AG08396 (cell line): ENCODE measurements at regions not wholly inside any gene's neighbourhood (a gene's known extent, or its start where the extent isn't known, plus 50 kb on each side); places are given as distances from the start of the nearest gene placed in this dataset.

Experiments used
- DNase-seq: peaks from one replicate; pipeline ENCODE4 v3.0.0; 2012; ENCODE audit warnings: low spot score, mixed read lengths

DNA sequence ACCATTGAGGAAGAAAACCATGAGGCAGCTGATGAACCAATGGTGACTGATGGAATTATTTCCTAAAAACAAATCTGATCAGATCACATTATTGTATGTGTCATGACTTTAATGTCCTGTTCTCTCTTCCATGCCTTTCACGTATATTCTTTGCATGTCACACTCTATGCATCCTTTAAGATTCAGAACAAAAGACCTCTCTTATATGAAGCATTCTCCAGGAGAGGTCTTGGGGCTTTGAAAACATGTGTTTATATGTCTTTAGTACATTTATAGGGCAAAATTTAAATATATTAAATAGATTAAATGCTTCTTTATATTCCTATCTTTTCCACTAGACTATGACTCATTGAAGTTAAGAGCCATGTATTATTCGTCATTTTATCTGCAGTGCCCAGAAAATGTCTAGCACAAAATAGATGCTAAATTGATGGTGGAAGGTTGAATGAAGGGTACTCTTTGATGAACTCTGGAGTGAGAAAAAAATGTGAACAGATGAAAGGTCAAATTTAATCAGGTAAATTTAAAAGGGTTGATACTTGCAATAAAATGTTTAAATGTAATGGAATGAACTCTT, 196.3 kb downstream of the PSAT1 start:
- DNase-seq: no peak

DNA sequence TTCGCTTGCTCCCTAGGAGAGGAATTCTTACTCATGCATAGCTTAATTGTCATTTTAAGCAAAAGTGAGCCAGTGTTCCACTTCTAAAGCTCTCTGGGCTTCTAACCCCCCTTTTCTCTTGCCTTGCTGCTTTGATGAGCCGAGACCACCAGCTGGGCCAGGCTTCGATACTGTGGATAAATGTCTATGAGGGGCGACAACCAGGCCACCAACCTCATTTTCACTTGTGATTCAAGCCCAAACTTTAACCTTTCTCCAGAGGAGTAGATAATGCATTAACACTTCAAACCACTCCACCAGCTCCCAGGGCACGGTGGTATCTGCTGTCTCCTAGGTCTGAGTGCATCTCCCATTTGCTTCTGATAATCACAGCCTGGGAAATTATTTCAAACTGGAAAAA, 205.6 kb downstream of the PSAT1 start:
- no peak for DNase-seq

DNA sequence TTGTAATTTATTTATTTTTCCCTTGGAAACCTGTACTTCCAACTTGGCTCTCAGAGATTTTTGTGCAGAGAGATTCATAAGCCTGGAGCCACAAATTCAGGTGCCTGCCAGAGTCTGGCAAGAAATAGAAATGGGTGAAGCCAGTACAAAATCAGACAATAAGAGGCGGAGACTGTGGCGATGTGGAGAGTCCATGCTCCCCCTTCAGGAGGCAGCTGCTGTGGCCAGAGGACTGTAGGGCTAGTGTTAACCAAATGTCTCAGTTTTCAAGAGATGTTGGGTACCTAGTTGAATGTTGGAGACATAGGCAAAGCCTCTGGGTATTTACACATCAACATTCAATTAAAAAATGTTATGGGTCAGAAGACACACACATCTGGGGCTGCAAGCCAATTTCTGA, 208.6 kb downstream of the PSAT1 start:
- DNase-seq: no peak

DNA sequence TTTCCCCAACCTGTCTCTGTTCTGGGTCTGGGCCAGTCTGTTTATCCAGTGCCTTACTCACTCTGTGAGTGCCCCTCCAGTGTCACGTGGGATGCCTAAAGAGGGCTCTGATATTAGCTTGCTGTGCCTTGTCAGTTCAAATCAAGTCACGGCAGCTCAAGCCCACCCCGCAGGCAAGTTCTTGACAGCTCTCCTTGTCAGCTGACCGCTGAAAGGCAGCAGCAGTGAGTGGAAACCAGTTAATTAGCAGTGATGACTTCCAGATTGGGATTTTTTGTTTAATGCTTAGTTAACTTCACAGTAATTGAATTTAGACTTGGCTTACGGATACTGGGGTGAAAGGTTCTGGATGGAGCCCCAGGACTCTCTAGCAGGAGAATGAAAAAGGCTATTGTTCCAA, 210.1 kb downstream of the PSAT1 start:
- no peak for DNase-seq

DNA sequence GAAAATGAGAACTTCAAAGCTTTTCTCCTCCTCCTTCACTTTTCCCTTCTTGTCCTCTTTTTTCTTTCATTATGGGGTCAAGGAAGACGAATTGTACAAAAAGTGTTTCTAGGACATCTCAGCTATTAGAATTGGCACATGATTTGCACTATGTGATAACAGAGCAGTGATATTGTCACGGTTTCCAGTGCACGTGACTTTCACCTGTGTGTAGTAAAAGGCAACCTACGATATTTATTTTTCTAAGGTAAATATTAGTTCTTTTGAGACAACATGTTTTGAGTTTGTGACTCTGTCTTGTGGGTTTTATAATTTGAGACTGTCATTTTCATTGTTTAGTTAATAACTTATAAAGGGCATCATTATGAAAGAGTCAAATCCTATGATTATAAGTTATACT, 213.1 kb downstream of the PSAT1 start:
- DNase-seq: no peak

DNA sequence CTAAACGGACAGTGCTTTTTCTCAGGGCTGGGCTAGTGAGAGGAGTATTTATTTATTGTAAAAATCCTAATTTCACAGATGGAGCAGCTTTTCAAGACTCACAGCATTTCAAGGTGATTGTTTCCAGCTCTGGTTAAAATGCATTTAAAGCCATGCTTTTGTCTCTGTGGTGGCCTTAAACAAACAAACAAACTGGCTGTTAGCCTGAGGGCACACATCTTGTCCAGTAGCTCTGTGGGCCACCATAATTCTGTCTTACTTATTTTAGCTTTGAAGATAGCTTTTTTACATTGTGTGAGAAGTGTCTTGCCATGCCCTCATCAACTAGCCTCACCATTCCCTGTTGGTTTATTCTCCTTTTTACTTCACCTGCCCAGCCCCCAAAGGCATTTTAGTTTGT, 218.2 kb downstream of the PSAT1 start:
- no peak for DNase-seq

DNA sequence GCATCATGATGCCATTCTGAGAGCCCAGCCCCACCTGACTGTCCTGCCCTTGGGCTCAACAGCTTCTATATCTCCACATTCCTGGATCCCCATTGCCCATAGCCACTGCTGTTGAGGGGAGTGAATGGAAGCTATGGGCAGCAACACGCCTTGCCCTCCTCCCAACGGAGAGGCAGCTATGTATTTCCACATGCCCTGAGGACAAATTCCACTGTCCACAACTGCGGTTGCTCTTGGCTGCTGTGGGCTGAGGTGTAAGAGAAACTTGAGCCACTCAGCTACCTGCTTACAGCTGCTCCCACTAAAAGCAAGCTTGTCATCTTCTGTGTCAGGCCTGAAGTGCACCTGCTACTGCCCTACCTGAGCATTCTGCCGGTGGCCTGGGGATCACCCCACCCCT, 222.9 kb downstream of the PSAT1 start:
- no peak for DNase-seq

DNA sequence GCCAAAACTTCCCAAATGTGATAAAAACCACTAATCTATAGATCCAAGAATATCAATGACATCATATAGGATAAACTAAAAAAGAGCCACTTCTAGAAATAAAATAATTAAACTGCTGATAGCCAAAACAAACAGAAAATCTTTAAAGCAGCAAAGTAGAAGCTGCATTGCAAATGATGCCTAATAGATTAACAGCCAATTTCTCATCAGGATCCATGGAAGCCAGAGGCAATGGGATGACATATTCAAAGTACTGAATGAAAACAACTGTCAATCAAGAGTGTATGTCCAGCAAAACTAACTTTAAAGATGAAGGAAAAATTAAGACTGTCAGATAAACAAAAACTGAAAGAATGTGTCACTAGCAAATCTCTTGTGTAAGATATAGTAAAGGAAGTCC, 224.8 kb downstream of the PSAT1 start:
- DNase-seq: no peak

DNA sequence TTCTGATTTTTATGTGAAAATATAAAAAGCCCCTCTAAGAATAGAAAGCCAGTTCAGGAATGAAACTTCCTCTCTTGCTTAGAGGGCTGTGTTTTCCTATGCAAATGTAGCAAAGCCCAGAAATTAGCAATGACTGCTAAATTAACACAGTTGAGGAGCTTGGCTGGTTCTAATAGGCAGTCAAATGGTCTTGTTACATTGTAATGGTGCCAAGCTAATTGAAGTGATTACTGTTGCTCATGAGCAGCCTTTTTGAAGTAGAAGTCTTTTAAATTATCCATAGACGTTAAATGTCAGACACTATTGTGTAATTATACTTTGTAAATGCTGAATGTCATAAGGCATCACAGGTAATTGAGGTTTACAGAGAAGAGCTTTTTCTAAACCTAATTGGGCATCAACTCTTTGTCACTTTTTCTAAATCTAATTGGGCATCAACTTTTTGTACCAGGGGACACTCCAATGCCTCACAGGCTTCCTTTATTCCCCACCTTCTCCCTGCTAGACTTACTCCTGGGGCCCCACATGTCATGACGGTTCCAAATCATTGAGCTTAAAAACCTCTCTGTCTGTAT, 229.1 kb downstream of the PSAT1 start:
- DNase-seq: no peak

DNA sequence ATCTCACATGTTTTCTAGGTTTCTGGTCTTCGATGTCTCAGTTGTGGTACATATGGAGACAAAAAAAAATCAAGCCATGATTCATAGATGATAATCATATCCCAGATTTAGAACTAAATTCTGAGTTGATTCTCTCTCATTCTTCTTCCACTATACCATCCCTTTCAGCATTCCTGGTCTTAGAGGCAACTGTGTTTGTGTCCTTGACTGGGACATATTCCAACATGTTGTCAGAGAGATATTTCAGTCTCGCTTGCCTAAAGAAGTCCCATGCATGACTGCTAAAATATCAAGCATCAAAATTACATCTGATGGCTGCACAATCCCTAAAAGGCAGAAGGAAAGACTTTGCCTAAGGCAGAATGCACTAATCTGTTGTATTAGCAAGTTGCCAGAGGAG, 236.6 kb downstream of the PSAT1 start:
- DNase-seq: no peak

DNA sequence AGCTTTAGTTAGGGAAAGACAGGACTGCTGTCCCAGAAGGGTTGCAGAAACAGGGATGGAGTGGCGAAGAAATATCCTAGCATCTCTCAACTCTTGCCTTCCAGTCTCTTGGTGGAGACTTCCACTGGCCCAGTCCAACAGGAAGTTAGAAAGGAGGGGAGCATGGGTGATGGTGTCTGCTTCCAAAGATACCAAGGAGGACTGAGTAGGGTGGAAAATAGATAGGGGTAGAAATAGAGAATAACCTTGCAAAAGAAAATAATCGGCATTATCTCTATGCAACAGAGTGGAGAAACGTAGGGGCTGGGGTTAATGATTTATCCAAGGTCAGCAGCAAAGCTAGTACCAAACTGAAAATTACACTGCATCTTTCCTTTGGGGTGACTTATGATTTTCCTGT, 242.3 kb downstream of the PSAT1 start:
- DNase-seq: no peak

DNA sequence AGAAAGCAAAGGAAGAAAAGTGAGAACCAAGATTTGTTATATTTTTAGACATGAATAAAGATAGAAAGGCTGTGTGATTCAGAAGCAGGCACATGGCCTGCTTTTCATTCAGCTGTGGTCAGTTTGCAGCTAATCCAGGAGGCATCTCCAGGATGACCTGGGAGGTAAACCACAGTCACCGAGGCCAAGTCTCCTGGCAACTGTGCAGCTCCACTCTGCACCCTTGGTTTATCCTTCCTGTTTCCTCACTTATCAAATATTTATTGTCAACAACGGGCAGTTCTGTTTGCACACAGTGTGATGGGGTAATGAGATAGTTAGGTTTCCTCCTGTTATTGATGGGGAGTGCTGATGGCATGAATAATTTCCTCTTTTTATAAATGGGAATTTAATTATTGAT, 243.0 kb downstream of the PSAT1 start:
- DNase-seq: peak; percentile 38

DNA sequence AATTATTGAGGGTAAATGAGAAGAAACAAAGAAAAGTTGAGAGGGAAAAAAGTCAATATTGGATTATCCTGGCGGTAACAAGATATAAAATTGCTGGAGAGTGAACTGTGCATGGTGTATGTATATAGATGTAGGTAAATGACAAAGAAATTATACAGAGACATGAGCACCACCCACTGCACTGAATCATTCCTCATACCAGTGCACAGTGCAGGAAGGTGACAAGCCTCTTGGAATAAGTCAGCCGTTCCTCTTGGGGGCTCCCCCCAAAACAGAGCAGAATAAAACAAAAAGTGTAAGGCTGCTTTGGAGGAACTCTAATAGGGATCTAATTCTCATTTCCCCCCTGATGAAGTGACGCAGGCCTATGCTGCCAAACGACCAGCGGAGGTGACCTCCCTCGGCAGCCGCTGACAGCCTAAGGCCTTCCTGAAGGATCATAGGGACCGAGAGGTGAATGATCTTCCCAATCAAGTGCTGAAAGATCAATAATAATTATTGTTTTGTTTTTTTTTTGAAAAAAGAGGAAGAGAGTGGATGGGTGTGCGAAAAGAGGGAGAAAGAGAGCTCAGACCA, 245.0 kb downstream of the PSAT1 start:
- DNase-seq: no peak

DNA sequence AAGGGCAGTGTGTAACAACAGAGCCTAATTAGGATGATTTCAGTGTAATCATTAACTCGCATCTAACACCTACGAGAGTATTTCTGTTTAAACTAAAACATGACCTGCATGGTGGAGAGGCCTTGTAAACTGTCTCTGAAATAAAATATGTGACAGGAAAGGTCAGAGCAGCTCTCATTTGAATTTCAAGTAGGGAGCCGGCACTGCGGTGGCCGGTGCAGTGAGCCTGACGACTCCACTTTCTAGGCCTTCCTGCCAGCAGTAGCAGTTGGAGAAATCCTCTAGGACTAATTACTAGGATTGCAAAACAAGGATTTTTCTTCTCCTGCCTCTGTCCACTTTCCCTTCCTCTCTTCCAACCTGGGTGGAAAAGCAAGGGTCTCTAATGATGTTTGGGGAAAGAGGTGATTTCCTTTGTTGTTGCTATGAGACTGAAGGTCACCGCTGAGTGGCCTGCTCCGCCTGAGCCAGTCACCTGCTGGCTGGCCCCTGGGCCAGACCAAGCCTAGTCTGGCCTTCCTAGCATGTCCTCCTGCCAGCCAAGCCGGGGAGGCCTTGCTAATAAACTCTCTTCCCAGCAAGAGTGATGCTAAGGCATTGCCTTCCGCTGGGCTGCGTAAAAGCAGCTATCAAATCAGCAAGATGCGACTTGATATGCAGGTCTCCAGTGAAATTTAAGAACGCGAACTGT, 245.7 kb downstream of the PSAT1 start:
- DNase-seq: no peak

DNA sequence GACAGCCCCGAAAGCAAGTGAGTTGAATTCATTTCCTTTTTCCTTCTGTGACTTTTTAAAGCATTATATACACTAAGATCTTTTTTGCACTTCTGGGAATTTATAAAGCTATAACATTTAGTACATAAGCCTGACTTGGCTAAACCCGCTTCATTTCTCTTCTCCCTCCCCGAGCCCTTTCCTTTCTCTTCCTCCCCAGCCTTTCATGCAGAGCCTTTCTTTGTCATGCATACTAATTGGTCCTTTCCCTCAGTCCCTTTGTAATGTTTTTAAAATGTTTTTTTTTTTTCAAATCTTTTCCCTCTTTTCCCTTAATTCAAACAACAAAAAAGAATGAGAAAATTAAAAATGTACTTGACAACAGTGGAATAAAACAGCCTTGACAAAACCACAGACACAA, 246.4 kb downstream of the PSAT1 start:
- DNase-seq: no peak

DNA sequence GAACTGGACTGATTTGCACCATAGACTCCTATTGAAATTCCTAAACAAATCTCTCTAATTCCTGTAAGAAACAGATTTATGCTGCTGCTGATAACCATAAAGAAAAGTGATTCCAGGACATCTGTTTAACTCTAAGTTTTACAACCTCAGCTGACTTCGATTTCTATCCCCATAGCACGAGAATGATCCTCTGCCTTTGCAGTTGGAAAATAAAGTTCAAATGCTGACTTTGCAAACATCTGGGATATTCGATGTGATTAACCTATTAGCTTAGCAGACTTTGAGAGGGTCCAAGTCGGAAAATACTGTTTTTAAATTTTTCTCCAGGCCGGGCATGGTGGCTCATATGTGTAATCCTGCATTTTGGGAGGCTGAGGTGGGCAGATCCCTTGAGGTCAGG, 247.3 kb downstream of the PSAT1 start:
- DNase-seq: no peak

DNA sequence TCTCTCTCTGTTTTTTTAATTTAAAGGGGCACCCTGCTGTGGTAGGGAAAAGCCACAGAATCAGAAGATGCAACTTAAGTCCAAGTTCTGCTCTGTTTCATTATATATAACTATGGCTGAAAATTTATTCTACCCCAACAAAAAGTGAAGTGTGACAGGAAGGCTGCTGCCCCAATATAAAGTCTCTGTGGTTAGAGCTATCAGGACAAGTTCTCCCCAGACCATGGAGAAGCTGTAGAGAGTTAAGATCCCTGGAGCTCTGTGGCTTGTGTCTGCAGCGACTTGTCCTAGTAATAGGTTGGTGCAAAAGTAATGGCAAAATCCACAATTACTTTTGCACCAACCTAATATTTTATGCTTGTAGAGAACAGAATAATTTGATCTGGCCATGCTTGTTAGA, 250.9 kb downstream of the PSAT1 start:
- DNase-seq: no peak

DNA sequence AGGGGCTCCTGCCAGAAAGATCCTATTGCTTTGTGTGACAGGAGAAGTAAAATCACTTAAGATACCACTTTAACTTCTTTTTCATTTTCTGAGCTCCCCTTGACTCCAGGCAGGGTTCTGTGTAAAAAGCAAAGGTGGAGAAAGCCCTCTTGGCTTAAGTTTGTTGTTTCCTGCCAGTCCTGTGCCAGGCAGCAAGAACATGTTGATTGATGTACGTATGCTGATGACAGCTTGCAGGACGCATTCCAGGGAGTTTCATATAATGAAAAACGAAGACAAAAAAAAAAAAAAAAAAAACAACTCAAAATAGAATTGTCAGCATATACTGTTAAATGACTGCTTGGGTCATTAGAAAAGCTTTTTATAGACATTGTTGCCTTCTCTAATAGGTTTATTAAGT, 251.7 kb downstream of the PSAT1 start:
- no peak for DNase-seq

DNA sequence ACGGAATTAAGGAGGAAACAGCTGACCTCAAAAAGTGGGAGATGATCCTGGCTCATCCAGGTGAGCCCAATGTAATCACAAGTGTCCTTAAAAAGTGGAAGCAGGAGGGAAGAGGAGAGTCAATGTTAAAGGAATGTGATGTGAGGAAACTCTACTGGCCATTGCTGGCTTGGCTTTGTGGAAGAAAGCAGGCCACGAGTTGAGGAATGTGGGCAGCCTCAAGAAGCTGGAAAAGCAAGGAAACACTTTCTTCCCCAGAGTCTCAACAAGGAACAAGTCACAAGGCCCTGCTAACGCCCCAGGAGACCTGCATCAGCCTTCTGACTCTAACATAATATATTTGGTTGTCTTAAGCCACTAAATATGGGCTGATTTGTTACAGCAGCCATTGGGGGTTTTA, 252.8 kb downstream of the PSAT1 start:
- DNase-seq: no peak

DNA sequence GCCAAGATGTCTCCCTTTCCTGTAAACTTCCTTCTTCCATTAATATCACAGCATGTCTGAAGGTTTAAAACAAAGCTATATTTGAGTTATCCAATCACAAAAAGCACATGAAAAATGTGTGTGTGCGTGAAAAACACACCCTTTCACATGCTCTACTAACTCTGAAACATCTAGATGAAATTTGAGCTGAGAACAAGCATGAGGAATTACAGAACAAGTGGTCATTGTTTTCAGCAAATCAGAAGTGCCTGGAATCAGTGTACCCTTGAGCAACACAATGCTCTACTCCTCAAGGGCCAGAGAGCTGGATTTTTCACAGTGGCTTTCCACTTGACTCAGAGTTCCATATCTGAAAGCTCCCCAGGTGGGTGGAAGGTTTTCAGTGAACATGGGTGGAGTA, 255.9 kb downstream of the PSAT1 start:
- DNase-seq: no peak

DNA sequence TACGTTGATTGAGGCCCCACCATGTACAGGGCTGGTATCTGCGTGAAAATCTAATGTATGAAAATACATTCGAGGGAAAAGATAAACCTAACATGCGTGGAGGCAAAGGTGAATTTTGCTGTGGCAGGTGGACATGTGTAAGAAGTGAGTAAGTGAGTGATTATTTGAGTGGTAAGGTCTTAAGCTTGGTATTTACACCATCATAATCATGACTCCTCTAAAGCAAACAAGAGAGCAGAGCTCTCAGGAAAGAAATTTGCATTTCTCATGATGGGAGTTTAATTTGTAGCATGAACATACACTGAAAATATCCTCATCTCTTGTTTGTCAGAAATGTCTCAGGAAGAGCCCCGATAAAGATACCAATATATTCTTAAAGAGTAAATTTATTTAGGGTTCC, 260.6 kb downstream of the PSAT1 start:
- no peak for DNase-seq

DNA sequence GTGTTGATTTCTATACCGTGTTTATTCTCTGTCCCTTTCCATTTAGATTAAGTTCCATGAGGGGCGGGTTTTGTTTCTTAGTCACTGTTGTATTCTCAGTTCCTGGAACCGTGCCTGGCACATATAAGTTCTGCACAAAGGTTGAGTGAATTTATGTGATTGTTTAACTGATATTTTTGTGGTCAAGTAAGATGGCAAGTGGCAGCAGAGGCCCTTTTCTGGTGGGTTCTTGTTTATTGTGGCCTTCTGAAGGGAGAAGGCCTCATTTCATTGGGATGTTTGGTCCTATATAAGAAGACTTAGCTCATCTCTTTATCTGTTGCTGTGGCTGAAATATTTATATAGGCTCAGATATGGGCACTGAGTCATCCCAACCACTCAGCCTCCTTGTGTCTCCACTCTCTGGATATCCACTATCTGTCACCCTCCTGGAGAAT, 262.5 kb downstream of the PSAT1 start:
- no peak for DNase-seq

DNA sequence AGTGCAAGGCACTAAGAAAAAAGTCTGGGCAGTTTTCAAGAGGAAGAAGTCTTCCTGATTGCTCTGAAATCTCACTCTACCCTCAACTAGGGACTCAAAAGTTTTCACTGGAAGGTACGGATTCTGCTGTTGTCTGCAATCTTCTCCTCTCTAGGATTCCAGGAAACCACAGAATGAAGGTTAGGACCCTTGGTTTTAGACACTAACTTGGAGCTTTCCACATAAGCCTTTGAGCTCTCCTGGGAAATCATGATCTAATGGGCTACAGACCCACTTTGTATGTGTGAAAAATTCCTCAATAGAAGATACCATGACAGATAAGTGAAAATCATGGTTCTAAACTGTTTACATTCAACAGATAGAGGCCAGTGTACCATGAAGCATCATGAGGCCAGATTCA, 265.1 kb downstream of the PSAT1 start:
- DNase-seq: no peak

DNA sequence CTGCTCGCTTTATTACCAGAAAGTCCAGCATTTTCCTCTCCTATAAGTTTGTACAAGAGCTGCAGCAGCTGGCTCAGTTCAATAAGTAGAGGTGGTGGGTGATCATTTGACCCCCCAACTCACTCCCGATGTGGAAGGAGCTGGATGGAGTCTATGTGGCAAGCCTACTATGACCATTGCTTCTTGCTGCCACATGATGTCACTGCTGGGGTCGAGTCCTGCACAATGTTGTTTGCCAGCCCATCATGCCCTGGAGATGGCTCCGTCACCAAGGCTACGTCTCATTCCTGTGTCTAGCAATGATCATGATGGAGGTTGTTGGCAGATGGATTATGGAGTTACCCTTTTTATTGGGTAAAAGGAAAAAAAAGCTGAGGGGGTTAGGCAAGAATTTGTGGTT, 266.3 kb downstream of the PSAT1 start:
- no peak for DNase-seq
